ENCODE measurements at regions not wholly inside any gene's neighbourhood (a gene's known extent, or its start where the extent isn't known, plus 50 kb on each side); places are given as distances from the start of the nearest gene placed in this dataset.
"Not testable (repeated sequence)": the region's sequence is repeated elsewhere in the genome, so short reads cannot be mapped to it uniquely, and the experiment has no call there.

DNA sequence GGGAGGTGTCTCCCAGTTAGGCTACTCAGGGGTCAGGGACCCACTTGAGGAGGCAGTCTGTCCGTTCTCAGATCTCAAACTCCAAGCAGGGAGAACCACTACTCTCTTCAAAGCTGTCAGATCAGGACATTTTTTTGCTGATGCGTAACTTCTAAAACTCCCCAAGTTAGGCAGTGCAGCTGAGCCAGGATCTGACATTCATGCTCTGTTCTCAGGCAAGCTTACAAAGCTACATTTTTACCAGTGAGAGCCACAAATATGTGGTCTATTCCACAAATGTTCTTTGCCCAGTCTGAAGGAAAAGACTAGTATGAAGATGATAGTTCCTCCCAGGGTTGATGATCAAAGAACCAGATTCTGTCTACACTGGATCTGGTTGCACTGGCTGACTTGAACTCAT, 184.1 kb downstream of the MTCL1 start:
- intact Hi-C loops (cut with micrococcal nuclease) = no loop called here
- Histone ChIP-seq H2AFZ (ENCODE audit: low read length) (peak overlapping the region; percentile 25; the same call in 1 of the 2 replicates), H3F3A (ENCODE audit: low read length, unreplicated experiment) (no peaks in the 10 kb centered on the region), H3K9ac (ENCODE audit: low read length) (no peak overlapping the region), H3K4me1 (ENCODE audit: insufficient read depth, low read length) (peaks cover 28% of the 10 kb centered on the region), H3K9me2 (replicated peaks; ENCODE audit: low read length) (no peaks in the 10 kb centered on the region), H3K9me3 (ENCODE audit: low read length) (no peaks in the 10 kb centered on the region), H3K4me2 (ENCODE audit: low read length) (no peak overlapping the region), H3K27ac (ENCODE audit: low read length) (peak overlapping the region; percentile 24), H3K27me3 (ENCODE audit: low read length) (no peaks in the 10 kb centered on the region), H4K20me1 (ENCODE audit: low read length) (no peaks in the 10 kb centered on the region), H3K4me3 (ENCODE audit: low read length) (no peak overlapping the region), H3K36me3 (ENCODE audit: low read depth, low read length) (no peaks in the 10 kb centered on the region), H3K79me2 (ENCODE audit: low read length) (no peaks in the 10 kb centered on the region)
- ATAC-seq = no peak
- TSS peak; percentile 63 for BruUV-seq (replicated peaks)
- TF ChIP-seq EZH2phosphoT487 (IDR thresholded peaks at IDR 0.05; ENCODE audit: borderline replicate concordance, low read length) (no peak), EZH2 (IDR thresholded peaks at IDR 0.05; ENCODE audit: low read length, unreplicated experiment) (no peak)
- CTCF ChIA-PET = interaction anchor here (0.6 kb wide), 1 partner anchor 92 kb away, joined by 3 read pairs; no protein-coding TSS in a partner anchor
- DNase-seq = no peak
- POLR2A ChIA-PET (ENCODE audit: unreplicated experiment) = no interaction called here

DNA sequence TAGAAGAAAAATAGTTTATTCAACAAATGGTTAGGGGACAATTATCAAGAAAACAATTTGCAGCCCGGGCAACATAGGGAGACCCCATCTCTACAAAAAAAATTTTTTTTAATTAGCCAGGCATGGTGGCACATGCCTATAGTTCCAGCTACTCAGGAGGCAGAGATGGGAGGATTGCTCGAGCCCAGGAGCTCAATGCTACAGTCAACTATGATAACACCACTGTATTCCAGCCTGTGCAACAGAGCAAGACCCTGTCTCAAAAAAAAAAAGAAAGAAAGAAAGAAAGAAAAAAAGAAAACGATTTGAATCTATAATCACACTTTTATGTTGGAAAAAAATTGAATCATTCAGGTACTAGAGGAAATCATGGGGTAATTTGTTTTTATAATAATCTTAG, 185.1 kb downstream of the MTCL1 start:
- peak; percentile 12 for ATAC-seq
- intact Hi-C loops (cut with micrococcal nuclease) = loop anchor here (2.0 kb wide), 2 partner anchors 56 to 184 kb away; no protein-coding TSS in a partner anchor
- BruUV-seq (replicated peaks); H2AFZ ChIP-seq (ENCODE audit: low read length); H3K79me2 ChIP-seq (ENCODE audit: low read length); H3K9me2 ChIP-seq (replicated peaks; ENCODE audit: low read length); H3F3A ChIP-seq (ENCODE audit: low read length, unreplicated experiment); H3K27me3 ChIP-seq (ENCODE audit: low read length); H3K36me3 ChIP-seq (ENCODE audit: low read depth, low read length); DNase-seq; CTCF ChIA-PET; H3K9me3 ChIP-seq (ENCODE audit: low read length); H4K20me1 ChIP-seq (ENCODE audit: low read length); H3K4me3 ChIP-seq (ENCODE audit: low read length): not testable (repeated sequence)
- POLR2A ChIA-PET (ENCODE audit: unreplicated experiment) = interaction anchor here (0.6 kb wide), 1 partner anchor 49 kb away, joined by 6 read pairs; no protein-coding TSS in a partner anchor
- peak overlapping the region; percentile 25; the same call in 1 of the 2 replicates for H3K9ac ChIP-seq (ENCODE audit: low read length)
- H3K4me2 ChIP-seq (ENCODE audit: low read length) = peak overlapping the region; percentile 45; the same call in 1 of the 2 replicates
- H3K4me1 ChIP-seq (ENCODE audit: insufficient read depth, low read length) = peaks cover 28% of the 10 kb centered on the region
- peak overlapping the region; percentile 78 for H3K27ac ChIP-seq (ENCODE audit: low read length)

DNA sequence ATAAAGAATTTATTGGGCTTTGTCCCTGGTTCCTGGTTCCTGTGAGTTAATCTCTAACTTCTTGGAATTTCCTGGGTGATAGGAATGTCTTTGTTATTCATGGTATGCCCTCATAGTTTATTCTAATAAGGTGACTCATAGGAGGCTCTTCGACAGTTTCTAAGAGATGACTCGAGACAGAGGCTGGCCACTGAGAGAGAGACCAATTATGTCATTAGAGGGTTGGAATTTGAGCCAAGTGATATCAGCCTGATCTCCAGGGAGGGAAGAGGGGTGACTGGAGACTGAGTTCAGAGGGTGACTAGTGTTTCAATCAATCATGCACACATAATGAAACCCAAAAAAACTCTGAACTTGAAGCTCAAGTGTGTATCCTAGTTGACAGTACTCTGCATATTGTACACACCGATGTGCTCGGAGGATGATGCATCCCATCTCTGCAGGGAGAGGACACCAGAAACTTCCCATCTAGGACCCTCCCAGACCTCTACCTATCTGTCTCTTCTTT, 185.7 kb downstream of the MTCL1 start:
- CTCF ChIA-PET = interaction anchor here (0.6 kb wide), 1 partner anchor 19 kb away, joined by 6 read pairs; no protein-coding TSS in a partner anchor
- 0 out of 2 replicates have a peak overlapping the region, but pooled peaks have one; percentile 19 for H3K9ac ChIP-seq (ENCODE audit: low read length)
- peak; percentile 99 for DNase-seq
- intact Hi-C loops (cut with micrococcal nuclease) = loop anchor here (1.0 to 2.0 kb wide), 3 partner anchors 56 to 184 kb away; no protein-coding TSS in a partner anchor
- no peaks in the 10 kb centered on the region for H3K27me3 ChIP-seq (ENCODE audit: low read length)
- H3K4me3 ChIP-seq (ENCODE audit: low read length) = peak overlapping the region; percentile 4; the same call in 1 of the 2 replicates
- H3K4me2 ChIP-seq (ENCODE audit: low read length) = peak overlapping the region; percentile 49
- H3F3A ChIP-seq (ENCODE audit: low read length, unreplicated experiment) = no peaks in the 10 kb centered on the region
- H3K4me1 ChIP-seq (ENCODE audit: insufficient read depth, low read length) = peaks cover 28% of the 10 kb centered on the region
- no peak overlapping the region for H2AFZ ChIP-seq (ENCODE audit: low read length)
- BruUV-seq (replicated peaks) = no TSS peak
- H3K9me3 ChIP-seq (ENCODE audit: low read length) = no peaks in the 10 kb centered on the region
- H3K27ac ChIP-seq (ENCODE audit: low read length) = peak overlapping the region; percentile 78
- H3K36me3 ChIP-seq (ENCODE audit: low read depth, low read length) = no peaks in the 10 kb centered on the region
- no peaks in the 10 kb centered on the region for H3K9me2 ChIP-seq (replicated peaks; ENCODE audit: low read length)
- no peaks in the 10 kb centered on the region for H4K20me1 ChIP-seq (ENCODE audit: low read length)
- no peaks in the 10 kb centered on the region for H3K79me2 ChIP-seq (ENCODE audit: low read length)
- POLR2A ChIA-PET (ENCODE audit: unreplicated experiment) = interaction anchor here (0.5 kb wide), 1 partner anchor 282 kb away, joined by 26 read pairs; the partner anchor contains the start of gene RAB12
- TF ChIP-seq EZH2phosphoT487 (IDR thresholded peaks at IDR 0.05; ENCODE audit: borderline replicate concordance, low read length) = no peak
- TF ChIP-seq, protein P1, sequence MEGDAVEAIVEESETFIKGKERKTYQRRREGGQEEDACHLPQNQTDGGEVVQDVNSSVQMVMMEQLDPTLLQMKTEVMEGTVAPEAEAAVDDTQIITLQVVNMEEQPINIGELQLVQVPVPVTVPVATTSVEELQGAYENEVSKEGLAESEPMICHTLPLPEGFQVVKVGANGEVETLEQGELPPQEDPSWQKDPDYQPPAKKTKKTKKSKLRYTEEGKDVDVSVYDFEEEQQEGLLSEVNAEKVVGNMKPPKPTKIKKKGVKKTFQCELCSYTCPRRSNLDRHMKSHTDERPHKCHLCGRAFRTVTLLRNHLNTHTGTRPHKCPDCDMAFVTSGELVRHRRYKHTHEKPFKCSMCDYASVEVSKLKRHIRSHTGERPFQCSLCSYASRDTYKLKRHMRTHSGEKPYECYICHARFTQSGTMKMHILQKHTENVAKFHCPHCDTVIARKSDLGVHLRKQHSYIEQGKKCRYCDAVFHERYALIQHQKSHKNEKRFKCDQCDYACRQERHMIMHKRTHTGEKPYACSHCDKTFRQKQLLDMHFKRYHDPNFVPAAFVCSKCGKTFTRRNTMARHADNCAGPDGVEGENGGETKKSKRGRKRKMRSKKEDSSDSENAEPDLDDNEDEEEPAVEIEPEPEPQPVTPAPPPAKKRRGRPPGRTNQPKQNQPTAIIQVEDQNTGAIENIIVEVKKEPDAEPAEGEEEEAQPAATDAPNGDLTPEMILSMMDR (conservative IDR thresholded peaks at IDR 0.05; ENCODE audit: low read depth, low read length) = no peak
- no peak for TF ChIP-seq EZH2 (IDR thresholded peaks at IDR 0.05; ENCODE audit: low read length, unreplicated experiment)
- peak; percentile 99 for ATAC-seq

Measured in PC-3 (cell line).